GM12878 (cell line): ENCODE measurements at regions not wholly inside any gene's neighbourhood (a gene's known extent, or its start where the extent isn't known, plus 50 kb on each side); places are given as distances from the start of the nearest gene placed in this dataset.

ENCODE experiments used
- KDM1A ChIP-seq: fragments of 200-600 bp; sonication (generic); IDR thresholded peaks from 2 replicates; pipeline ENCODE4 v1.6.1; 2016; ENCODE audit warnings: borderline replicate concordance
- MEF2A ChIP-seq: IDR thresholded peaks from 2 replicates; pipeline ENCODE4 v1.6.1; 2011; ENCODE audit warnings: low read depth, mild to moderate bottlenecking, low read length, moderate library complexity; ENCODE audit not compliant: insufficient read depth
- NR2F1 ChIP-seq: fragments of 450-650 bp; conservative IDR thresholded peaks from 2 replicates; pipeline ENCODE4 v1.6.1; 2017; ENCODE audit warnings: mild to moderate bottlenecking
- POLR2A ChIP-seq: IDR thresholded peaks from 2 replicates; pipeline ENCODE4 v1.6.1; 2011; ENCODE audit warnings: low read depth, mild to moderate bottlenecking, low read length
- POLR2AphosphoS5 ChIP-seq: IDR thresholded peaks from 2 replicates; pipeline ENCODE4 v1.6.1; 2011; ENCODE audit warnings: mild to moderate bottlenecking, low read length, inconsistent platforms
- ZNF384 ChIP-seq: IDR thresholded peaks from 2 replicates; pipeline ENCODE4 v1.6.1; 2012; ENCODE audit warnings: low read depth, mild to moderate bottlenecking, low read length, improper control_type of control experiment, borderline replicate concordance
- TF ChIP-seq, protein P1 (sequence below), 3 experiments: IDR thresholded peaks in 2 of 3; conservative IDR thresholded peaks in 1 of 3; 2 replicates each; pipeline ENCODE4 v1.5.1; 2011; ENCODE audit warnings: low read depth in 3 of 3, low read length in 3 of 3, mild to moderate bottlenecking in 3 of 3, control low read depth in 2 of 3, moderate library complexity in 2 of 3, inconsistent platforms in 1 of 3, mixed read lengths in 1 of 3; ENCODE audit not compliant: control insufficient read depth in 2 of 3, insufficient read depth in 1 of 3; ENCODE audit errors: extremely low read depth in 1 of 3
- TF ChIP-seq, protein P2 (sequence below): IDR thresholded peaks from 2 replicates; pipeline ENCODE4 v1.6.1; 2012; ENCODE audit warnings: low read depth, low read length, improper control_type of control experiment

DNA sequence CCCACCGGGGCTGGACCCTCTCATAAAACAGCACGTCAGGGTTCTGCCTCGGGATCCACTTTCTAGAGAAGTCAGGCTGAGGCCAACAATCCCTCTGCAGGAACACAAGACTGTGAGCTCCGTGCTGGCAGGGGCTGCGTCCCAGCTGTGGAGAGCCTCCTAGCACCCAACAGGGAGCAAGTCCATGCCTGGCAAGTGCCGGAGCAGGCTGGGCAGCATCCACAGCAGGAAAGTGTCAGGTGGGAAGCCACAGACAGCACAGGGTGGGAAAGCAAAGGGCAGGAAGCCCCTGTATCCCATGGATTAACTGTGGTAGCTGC, 682.3 kb downstream of the TBC1D22A start:
- TF ChIP-seq POLR2A: no peak
- TF ChIP-seq MEF2A: no peak
- TF ChIP-seq, protein P1, sequence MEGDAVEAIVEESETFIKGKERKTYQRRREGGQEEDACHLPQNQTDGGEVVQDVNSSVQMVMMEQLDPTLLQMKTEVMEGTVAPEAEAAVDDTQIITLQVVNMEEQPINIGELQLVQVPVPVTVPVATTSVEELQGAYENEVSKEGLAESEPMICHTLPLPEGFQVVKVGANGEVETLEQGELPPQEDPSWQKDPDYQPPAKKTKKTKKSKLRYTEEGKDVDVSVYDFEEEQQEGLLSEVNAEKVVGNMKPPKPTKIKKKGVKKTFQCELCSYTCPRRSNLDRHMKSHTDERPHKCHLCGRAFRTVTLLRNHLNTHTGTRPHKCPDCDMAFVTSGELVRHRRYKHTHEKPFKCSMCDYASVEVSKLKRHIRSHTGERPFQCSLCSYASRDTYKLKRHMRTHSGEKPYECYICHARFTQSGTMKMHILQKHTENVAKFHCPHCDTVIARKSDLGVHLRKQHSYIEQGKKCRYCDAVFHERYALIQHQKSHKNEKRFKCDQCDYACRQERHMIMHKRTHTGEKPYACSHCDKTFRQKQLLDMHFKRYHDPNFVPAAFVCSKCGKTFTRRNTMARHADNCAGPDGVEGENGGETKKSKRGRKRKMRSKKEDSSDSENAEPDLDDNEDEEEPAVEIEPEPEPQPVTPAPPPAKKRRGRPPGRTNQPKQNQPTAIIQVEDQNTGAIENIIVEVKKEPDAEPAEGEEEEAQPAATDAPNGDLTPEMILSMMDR (IDR thresholded peaks at IDR 0.05 in 2 of 3, conservative IDR thresholded peaks at IDR 0.05 in 1 of 3; ENCODE audit: control insufficient read depth in 2 of 3, extremely low read depth in 1 of 3, insufficient read depth in 1 of 3, low read depth in 3 of 3, low read length in 3 of 3): no peak
- TF ChIP-seq POLR2AphosphoS5: no peak
- no peak for TF ChIP-seq NR2F1
- TF ChIP-seq, protein P2, sequence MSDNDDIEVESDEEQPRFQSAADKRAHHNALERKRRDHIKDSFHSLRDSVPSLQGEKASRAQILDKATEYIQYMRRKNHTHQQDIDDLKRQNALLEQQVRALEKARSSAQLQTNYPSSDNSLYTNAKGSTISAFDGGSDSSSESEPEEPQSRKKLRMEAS: no peak
- TF ChIP-seq KDM1A: no peak
- TF ChIP-seq ZNF384: no peak
